GM18909 (cell line): ENCODE measurements at regions not wholly inside any gene's neighbourhood (a gene's known extent, or its start where the extent isn't known, plus 50 kb on each side); places are given as distances from the start of the nearest gene placed in this dataset.
"Not testable (repeated sequence)": the region's sequence is repeated elsewhere in the genome, so short reads cannot be mapped to it uniquely, and the experiment has no call there.

Experiments
- ATAC-seq: cut with Tn5 transposase; IDR thresholded peaks from one replicate; pipeline ENCODE4 v1.9.1; 2021; ENCODE audit warnings: mild to moderate bottlenecking; ENCODE audit not compliant: unreplicated experiment, poor library complexity

DNA sequence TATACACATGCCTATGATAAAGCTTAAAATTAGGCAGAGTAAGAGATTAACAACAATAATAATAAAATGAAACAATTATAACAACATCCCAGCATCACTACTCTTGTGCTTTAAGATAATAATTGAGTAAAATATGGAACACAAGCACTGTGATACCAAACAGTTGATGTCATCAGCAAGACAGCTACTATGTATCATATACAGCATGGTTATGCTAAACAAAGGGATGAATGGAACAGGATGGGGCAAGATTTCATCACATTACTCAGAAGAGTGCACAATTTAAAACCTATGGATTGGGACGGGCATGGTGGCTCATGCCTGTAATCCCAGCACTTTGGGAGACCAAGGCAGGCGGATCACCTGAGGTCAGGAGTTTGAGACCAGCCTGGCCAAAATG is 1221.0 kb downstream of the SUCLG1 start:
- ATAC-seq, result no peak

DNA sequence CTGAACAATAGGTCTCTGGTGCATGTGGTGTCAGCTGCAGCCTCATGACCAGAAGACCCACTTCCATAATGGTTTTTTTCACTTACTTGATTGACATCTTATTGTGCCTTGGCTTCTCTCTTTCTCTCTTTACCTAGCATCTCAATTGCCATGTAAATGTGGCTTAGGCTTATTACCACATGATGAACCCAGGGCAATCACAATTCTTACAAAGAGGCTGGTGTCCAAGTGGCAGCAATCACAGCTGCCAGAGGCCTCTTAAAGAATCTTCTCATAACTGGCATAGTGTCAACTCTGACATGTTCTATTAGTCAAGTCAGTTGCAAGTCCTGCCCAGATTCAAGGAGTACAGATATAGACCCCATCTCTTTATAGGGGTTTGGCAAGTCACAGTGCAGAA is 1224.8 kb downstream of the SUCLG1 start:
- ATAC-seq, result no peak

DNA sequence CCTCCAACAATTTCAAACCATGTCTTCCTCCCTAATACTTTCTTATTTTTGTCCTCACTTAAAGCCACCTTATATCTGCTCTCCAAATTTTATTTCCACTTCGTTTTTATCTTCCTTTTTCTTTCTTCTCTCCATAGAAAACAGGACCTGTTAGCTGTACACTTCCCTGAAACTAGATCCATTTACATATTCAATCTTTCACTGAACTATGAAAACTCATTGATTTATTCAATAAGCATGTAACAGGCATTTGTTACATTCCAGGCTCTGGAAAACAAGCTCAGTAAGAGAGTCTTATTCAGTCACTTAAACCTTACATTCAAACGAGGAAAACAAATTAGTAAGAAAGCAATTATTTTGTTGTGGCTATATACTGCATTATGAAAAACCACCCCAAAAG is 1225.3 kb downstream of the SUCLG1 start:
- no peak for ATAC-seq

DNA sequence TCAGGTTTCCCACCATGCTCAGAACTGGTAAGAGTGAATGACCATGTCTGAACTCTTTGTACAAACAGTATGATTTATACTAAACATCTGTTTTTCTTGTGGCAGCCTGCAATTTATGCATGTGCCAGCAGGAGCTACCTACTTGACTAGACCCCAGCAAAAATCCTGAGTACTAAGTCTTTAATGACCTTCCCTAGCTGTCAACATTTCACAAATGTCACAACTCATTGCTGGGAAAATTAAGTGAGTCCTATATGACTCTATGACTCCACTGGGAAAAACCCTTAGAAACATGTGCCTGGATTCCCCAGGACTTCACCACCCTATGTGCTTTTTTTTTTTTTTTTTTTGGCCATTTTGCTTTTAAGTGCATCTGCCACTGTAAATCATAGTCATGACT is 1225.8 kb downstream of the SUCLG1 start:
- no peak for ATAC-seq

GRCh38 chr2:83229443-83229842 is 1229.6 kb downstream of the SUCLG1 start:
- no peak for ATAC-seq

DNA sequence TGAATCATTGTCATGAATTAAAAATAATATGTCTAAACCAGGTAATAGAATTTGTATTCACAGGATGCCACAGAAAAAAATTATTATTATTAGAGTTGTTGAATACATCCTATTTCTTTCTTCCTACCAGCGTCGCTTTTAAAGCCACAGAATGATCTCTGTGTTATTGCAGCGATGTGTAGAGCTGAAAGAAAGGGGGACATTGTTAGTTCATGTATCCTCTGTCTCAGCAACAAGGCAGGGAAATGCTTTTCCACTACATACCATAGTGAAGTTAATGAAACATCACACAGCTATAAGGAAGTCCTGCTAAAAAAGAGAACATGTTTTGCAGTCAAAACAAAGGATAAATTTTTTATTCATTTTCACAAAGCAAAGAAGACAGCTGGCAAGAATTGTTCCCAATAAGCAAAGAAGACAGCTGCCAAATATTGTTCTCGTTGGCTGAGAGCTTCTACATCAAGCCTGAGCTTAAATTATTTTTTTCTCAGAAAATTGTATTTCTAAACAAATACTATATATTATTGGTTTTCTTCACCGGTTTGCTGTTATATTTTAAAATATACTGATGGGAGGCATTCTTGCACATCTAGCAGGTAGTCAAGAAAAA is 1234.4 kb downstream of the SUCLG1 start:
- no peak for ATAC-seq

GRCh38 chr2:83221258-83221657 is 1237.8 kb downstream of the SUCLG1 start:
- ATAC-seq, result no peak

GRCh38 chr2:83217854-83218253 is 1241.2 kb downstream of the SUCLG1 start:
- ATAC-seq, result no peak

- ATAC-seq, result no peak
Observed at GRCh38 chr2:83196225-83196624, 1262.9 kb downstream of the SUCLG1 start.

DNA sequence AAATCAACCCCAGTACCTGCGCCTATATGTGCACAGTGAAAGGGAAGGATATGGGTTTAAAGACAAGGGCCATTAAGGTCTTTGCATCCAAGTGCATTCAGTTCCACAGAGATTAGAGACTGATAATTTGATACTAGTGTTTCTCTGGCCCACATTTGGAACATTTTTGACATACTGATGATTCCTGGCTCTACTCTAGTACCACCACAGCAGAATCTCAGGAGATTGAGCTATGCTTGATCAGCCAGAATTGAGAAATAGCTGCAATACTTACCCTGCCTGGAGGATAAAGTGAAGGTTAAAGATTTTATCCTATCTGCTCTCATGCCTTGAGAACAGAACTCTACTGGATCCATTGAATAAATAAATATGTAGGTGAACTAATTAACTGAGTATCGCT is 1267.8 kb downstream of the SUCLG1 start:
- no peak for ATAC-seq

GRCh38 chr2:83186105-83186760 is 1272.8 kb downstream of the SUCLG1 start:
- no peak for ATAC-seq

- not testable (repeated sequence) for ATAC-seq
Observed at GRCh38 chr2:83180862-83181530, 1278.1 kb downstream of the SUCLG1 start.

- no peak for ATAC-seq
Observed at GRCh38 chr2:83176539-83176938, 1282.5 kb downstream of the SUCLG1 start.

- ATAC-seq, result no peak
Observed at GRCh38 chr2:83172841-83173240, 1286.2 kb downstream of the SUCLG1 start.

GRCh38 chr2:83168377-83168776 is 1290.7 kb downstream of the SUCLG1 start:
- no peak for ATAC-seq

DNA sequence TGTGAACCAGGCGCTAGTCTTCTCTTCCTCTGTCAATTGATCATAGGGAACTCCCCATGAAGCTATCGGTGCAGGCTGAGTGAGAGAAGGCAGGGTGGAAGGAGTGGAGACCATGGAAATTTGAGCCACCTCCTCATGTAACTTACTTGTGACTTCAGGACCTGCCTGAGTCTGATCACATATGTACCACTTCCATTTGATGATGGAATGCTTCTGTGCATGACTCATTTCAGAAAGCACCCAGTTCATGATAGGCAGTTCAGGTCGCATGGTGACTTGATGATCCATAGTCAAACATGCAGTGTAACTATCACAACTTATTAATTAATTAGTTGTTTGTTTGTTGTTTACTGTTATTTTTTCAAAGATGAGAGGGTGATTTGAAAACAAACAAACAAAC is 1296.7 kb downstream of the SUCLG1 start:
- no peak for ATAC-seq

DNA sequence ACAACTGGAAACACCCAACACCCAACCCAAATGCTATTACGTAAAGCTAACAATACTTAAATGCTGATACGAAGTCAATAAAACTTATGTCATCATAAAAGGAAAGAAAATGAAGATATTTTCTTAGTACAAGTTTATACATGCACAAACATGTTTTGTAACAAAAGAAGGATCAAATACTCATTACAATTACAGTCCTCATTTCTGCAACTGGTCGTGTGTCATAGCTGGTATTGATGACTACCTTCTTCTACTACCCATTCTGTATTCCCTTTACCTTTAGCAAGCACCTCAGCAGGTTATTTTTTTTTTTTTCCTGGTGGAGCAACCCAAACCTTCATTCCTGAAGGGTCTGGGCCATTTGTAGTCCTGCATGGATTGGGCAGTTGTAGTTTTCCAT is 1298.5 kb downstream of the SUCLG1 start:
- no peak for ATAC-seq

GRCh38 chr2:83155826-83156225 is 1303.3 kb downstream of the SUCLG1 start:
- no peak for ATAC-seq

DNA sequence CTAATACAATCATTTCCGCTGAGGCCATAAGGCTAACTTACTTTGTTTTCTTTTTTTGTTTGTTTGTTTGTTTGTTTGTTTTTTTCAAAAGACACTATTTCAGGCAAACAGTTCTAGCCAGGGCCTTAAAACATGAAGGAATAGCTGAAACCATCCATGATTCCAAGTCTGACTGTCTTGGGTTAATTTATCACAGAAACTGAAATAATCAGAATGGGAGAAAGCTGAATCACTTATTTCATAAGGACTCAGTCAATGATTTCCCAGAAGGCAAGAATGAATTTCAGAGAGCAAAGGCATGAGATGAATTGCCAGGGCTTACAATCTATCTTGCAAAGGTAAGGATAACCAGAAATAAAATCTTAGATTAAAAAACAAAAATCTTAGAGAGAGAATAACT is 1315.1 kb downstream of the SUCLG1 start:
- no peak for ATAC-seq

DNA sequence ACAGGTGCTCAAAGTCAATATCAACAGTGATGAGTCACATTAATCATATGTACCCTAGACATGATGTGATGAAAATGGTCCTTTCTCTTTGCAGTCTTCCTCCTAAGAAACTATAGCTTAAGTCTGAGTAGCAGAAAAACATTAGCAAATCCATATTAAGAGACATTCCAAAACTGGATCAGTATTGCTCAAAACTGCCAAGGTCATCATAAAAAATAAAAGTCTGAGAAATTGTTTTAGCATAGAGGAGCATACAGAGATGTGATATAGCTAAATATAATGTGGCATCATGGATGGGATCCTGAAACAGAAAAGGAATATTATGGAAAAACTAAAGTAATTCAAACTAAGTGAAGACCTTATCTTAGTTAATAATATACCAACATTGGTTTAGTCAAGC is 1316.1 kb downstream of the SUCLG1 start:
- no peak for ATAC-seq

DNA sequence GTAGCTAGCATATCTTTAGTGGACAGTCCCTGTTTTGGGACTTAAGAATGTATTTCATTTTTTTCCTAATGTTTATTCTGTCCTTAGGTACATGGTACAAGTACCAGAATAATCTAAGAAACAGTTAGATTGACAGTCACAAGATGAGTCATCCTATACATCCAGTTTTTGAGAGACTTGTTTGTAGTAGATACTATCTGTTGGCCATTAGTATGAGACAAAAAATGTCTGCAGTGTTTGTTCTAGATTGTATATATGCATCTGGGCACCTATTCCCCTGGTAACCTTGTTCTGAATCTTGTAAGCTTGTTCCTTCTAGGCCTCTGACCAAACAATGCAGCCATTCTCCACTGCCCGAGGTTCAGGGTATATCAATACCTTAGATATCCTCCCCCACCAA is 1343.5 kb downstream of the SUCLG1 start:
- ATAC-seq, result no peak

GRCh38 chr2:83115155-83115554 is 1343.9 kb downstream of the SUCLG1 start:
- no peak for ATAC-seq
